Activated CD4-positive, alpha-beta T cell treated with anti-CD3 and anti-CD28 coated beads for 1 hour (primary cell): ENCODE measurements at regions not wholly inside any gene's neighbourhood (a gene's known extent, or its start where the extent isn't known, plus 50 kb on each side); places are given as distances from the start of the nearest gene placed in this dataset.

Experiments
- DNase-seq: peaks from one replicate; pipeline ENCODE4 v3.0.0-alpha.2; 2020

GRCh38 chr3:104987859-104988258, 378.9 kb upstream of the ALCAM start:
- no peak for DNase-seq

GRCh38 chr3:104988496-104988895, 378.2 kb upstream of the ALCAM start:
- DNase-seq = no peak

GRCh38 chr3:104989878-104990277, 376.8 kb upstream of the ALCAM start:
- DNase-seq = no peak

- no peak for DNase-seq
Observed at GRCh38 chr3:104990758-104991157, 376.0 kb upstream of the ALCAM start.

- DNase-seq = no peak
Observed at GRCh38 chr3:104992676-104993075, 374.0 kb upstream of the ALCAM start.

GRCh38 chr3:105006164-105006563, 360.5 kb upstream of the ALCAM start:
- no peak for DNase-seq

GRCh38 chr3:105013657-105014056, 353.1 kb upstream of the ALCAM start:
- DNase-seq = no peak

GRCh38 chr3:105014631-105015030, 352.1 kb upstream of the ALCAM start:
- DNase-seq = no peak

GRCh38 chr3:105022813-105023212, 343.9 kb upstream of the ALCAM start:
- no peak for DNase-seq

GRCh38 chr3:105030211-105030610, 336.5 kb upstream of the ALCAM start:
- DNase-seq = no peak

- DNase-seq = no peak
Observed at GRCh38 chr3:105032541-105032940, 334.2 kb upstream of the ALCAM start.

- no peak for DNase-seq
Observed at GRCh38 chr3:105033081-105033480, 333.6 kb upstream of the ALCAM start.

GRCh38 chr3:105039004-105039403, 327.7 kb upstream of the ALCAM start:
- no peak for DNase-seq

- no peak for DNase-seq
Observed at GRCh38 chr3:105040026-105040622, 326.6 kb upstream of the ALCAM start.

- no peak for DNase-seq
Observed at GRCh38 chr3:105042586-105042985, 324.1 kb upstream of the ALCAM start.

- DNase-seq = no peak
Observed at GRCh38 chr3:105051111-105051510, 315.6 kb upstream of the ALCAM start.

- no peak for DNase-seq
Observed at GRCh38 chr3:105051972-105052371, 314.7 kb upstream of the ALCAM start.

GRCh38 chr3:105062853-105063252, 303.9 kb upstream of the ALCAM start:
- no peak for DNase-seq

GRCh38 chr3:105065895-105066839, 300.5 kb upstream of the ALCAM start:
- no peak for DNase-seq

- no peak for DNase-seq
Observed at GRCh38 chr3:105067361-105067760, 299.3 kb upstream of the ALCAM start.

GRCh38 chr3:105077060-105077822, 289.5 kb upstream of the ALCAM start:
- no peak for DNase-seq

GRCh38 chr3:105083945-105084344, 282.8 kb upstream of the ALCAM start:
- no peak for DNase-seq

- no peak for DNase-seq
Observed at GRCh38 chr3:105085506-105085905, 281.2 kb upstream of the ALCAM start.
